GM12878 (cell line): ENCODE measurements at regions not wholly inside any gene's neighbourhood (a gene's known extent, or its start where the extent isn't known, plus 50 kb on each side); places are given as distances from the start of the nearest gene placed in this dataset.

Experiments
- ATAC-seq: fragments of 200-7000 bp; cut with Tn5 transposase; 3 replicates; pipeline ENCODE4 v1.9.1; 2020; ENCODE audit warnings: mild to moderate bottlenecking, moderate library complexity
- BruUV-seq: library from RNA; stranded (reverse); fragments of 400-500 nt; replicated peaks from 2 replicates; lab custom pipeline; 2021; lab: Mats Ljungman, UMichigan
- CTCF ChIA-PET: fragments of 300-600 bp; sonication (Branson Sonifier 250); formaldehyde crosslinking; extraction: SDS; loops from one replicate; lab custom pipeline; 2021; ENCODE audit warnings: inconsistent platforms; lab: Yijun Ruan, JAX
- POLR2A ChIA-PET: fragments of 350-600 bp; formaldehyde crosslinking; extraction: SDS; loops from one replicate; lab custom pipeline; 2021; ENCODE audit warnings: inconsistent platforms; lab: Charles Lee
- RAD21 ChIA-PET: fragments of 300-600 bp; sonication (Branson Sonifier 250); formaldehyde crosslinking; loops from one replicate; lab custom pipeline; 2023; ENCODE audit warnings: antibody characterized with exemption; ENCODE audit not compliant: unreplicated experiment; lab: Charles Lee
- SMC1A ChIA-PET: fragments of 300-600 bp; sonication (Branson Sonifier 250); formaldehyde crosslinking; loops from one replicate; lab custom pipeline; 2023; ENCODE audit not compliant: unreplicated experiment, uncharacterized antibody; lab: Charles Lee
- DNase-seq: peaks from one replicate; pipeline ENCODE4 v3.0.0-alpha.2; 2011; ENCODE audit warnings: low read depth, low spot score
- FAIRE-seq: peaks from 3 replicates; lab custom pipeline; 2011; peaks lifted over from hg19 to GRCh38; lab: Jason Lieb, UNC
- H2AFZ ChIP-seq: 2 replicates; pipeline ENCODE4 v1.6.0; 2011; ENCODE audit warnings: low read depth, low read length, control low read depth; ENCODE audit not compliant: control insufficient read depth
- H3K27ac ChIP-seq: 2 replicates; pipeline ENCODE4 v1.5.1; 2011; ENCODE audit warnings: control low read depth; ENCODE audit not compliant: control insufficient read depth, insufficient read depth
- H3K27me3 ChIP-seq, 2 experiments: replicated peaks in 1 of 2; 2 replicates each; pipeline versions ENCODE4 v1.6.0 to v1.6.1; 2011; ENCODE audit warnings: low read length in 1 of 2; ENCODE audit not compliant: control insufficient read depth in 2 of 2, insufficient read depth in 2 of 2
- H3K36me3 ChIP-seq, 2 experiments: 2 replicates each; pipeline ENCODE4 v1.5.1; 2011; ENCODE audit warnings: low read length in 1 of 2; ENCODE audit not compliant: control insufficient read depth in 2 of 2, insufficient read depth in 2 of 2
- H3K4me1 ChIP-seq: 2 replicates; pipeline ENCODE4 v1.6.1; 2011; ENCODE audit warnings: mild to moderate bottlenecking, low read length, moderate library complexity, mixed read lengths; ENCODE audit not compliant: control insufficient read depth, insufficient read depth
- H3K4me2 ChIP-seq: 2 replicates; pipeline ENCODE4 v1.6.0; 2011; ENCODE audit warnings: control low read depth; ENCODE audit not compliant: control insufficient read depth, insufficient read depth
- H3K4me3 ChIP-seq: fragments of 200-600 bp; sonication (generic); 2 replicates; pipeline ENCODE4 v1.5.1; 2016
- H3K79me2 ChIP-seq: 2 replicates; pipeline ENCODE4 v1.6.0; 2011; ENCODE audit warnings: low read length; ENCODE audit not compliant: control insufficient read depth, insufficient read depth
- H3K9ac ChIP-seq: 2 replicates; pipeline ENCODE4 v1.8.0; 2011; ENCODE audit warnings: low read length, control low read depth, mixed read lengths; ENCODE audit not compliant: control insufficient read depth, insufficient read depth
- H3K9me3 ChIP-seq: replicated peaks from 3 replicates; pipeline ENCODE4 v1.5.1; 2011; ENCODE audit warnings: mild to moderate bottlenecking, low read length; ENCODE audit not compliant: control insufficient read depth, insufficient read depth
- H4K20me1 ChIP-seq: 2 replicates; pipeline ENCODE4 v1.6.0; 2011; ENCODE audit not compliant: control insufficient read depth, insufficient read depth
- BRCA1 ChIP-seq: IDR thresholded peaks from 2 replicates; pipeline ENCODE4 v1.6.1; 2011; ENCODE audit warnings: low read depth, low read length, improper control_type of control experiment
- CTCF ChIP-seq, 3 experiments: IDR thresholded peaks in 2 of 3; conservative IDR thresholded peaks in 1 of 3; 2 replicates each; pipeline ENCODE4 v1.5.1; 2011; ENCODE audit warnings: low read depth in 3 of 3, low read length in 3 of 3, mild to moderate bottlenecking in 3 of 3, control low read depth in 2 of 3, moderate library complexity in 2 of 3, inconsistent platforms in 1 of 3, mixed read lengths in 1 of 3; ENCODE audit not compliant: control insufficient read depth in 2 of 3, insufficient read depth in 1 of 3; ENCODE audit errors: extremely low read depth in 1 of 3
- CUX1 ChIP-seq: IDR thresholded peaks from 2 replicates; pipeline ENCODE4 v1.6.1; 2012; ENCODE audit warnings: improper control_type of control experiment, low read depth, low read length; ENCODE audit not compliant: insufficient replicate concordance
- HDAC6 ChIP-seq: fragments of 200-600 bp; sonication (generic); IDR thresholded peaks from one replicate; pipeline ENCODE4 v1.8.0; 2017; ENCODE audit warnings: antibody characterized with exemption; ENCODE audit not compliant: unreplicated experiment
- SKIL ChIP-seq: fragments of 450-650 bp; IDR thresholded peaks from 2 replicates; pipeline ENCODE4 v1.6.1; 2017; ENCODE audit warnings: mild to moderate bottlenecking, low read depth, inconsistent platforms; ENCODE audit not compliant: poor library complexity, severe bottlenecking
- ZNF384 ChIP-seq: IDR thresholded peaks from 2 replicates; pipeline ENCODE4 v1.6.1; 2012; ENCODE audit warnings: low read depth, mild to moderate bottlenecking, low read length, improper control_type of control experiment, borderline replicate concordance
- ZNF687 ChIP-seq: fragments of 450-650 bp; IDR thresholded peaks from 2 replicates; pipeline ENCODE4 v1.6.1; 2017; ENCODE audit warnings: mild to moderate bottlenecking, moderate library complexity
- WGBS: methylation state at CpG from one replicate; pipeline ENCODE4 v1.1.6; 2016; ENCODE audit warnings: low lambda C conversion rate; ENCODE audit not compliant: insufficient replicate concordance, insufficient coverage; ENCODE audit errors: missing lambda C conversion rate; 5-methylcytosine and 5-hydroxymethylcytosine counted together
- in situ Hi-C: fragments of 300-500 bp; cut with MboI; formaldehyde crosslinking; loops from 9 replicates; pipeline ENCODE4 v1.14.3; 2018; ENCODE audit warnings: mixed read lengths
- intact Hi-C: fragments of 100-400 bp; cut with micrococcal nuclease; formaldehyde crosslinking; loops from one replicate; pipeline ENCODE4 v1.14.2; 2022; ENCODE audit not compliant: unreplicated experiment

GRCh38 chr2:45089554-45090261 is 80.5 kb upstream of the SIX2 start (continued):
- no peak for TF ChIP-seq CUX1
- TF ChIP-seq HDAC6 = no peak
- TF ChIP-seq SKIL = no peak
- TF ChIP-seq, all 136 proteins: peak for 0

GRCh38 chr2:45085487-45085886 is 76.2 kb upstream of the SIX2 start:
- no peak for FAIRE-seq
- intact Hi-C loops = no loop called here
- no TSS peak for BruUV-seq
- TF ChIP-seq ZNF687 = no peak
- TF ChIP-seq BRCA1 = no peak
- no peak for TF ChIP-seq ZNF384
- no peak for TF ChIP-seq CTCF (IDR thresholded peaks at IDR 0.05 in 2 of 3, conservative IDR thresholded peaks at IDR 0.05 in 1 of 3; ENCODE audit: control insufficient read depth in 2 of 3, extremely low read depth in 1 of 3, insufficient read depth in 1 of 3, low read depth in 3 of 3, low read length in 3 of 3)

More at GRCh38 chr2:45085487-45085886, 76.2 kb upstream of the SIX2 start:
- DNase-seq (no peak), ATAC-seq (no peak)
- Histone ChIP-seq H2AFZ (no peak overlapping the region), H3K9ac (no peak overlapping the region), H3K4me3 (no peak overlapping the region), H3K4me1 (no peaks in the 10 kb centered on the region), H3K27me3 (no peaks in the 10 kb centered on the region), H3K36me3 (no peaks in the 10 kb centered on the region), H3K9me3 (no peaks in the 10 kb centered on the region), H3K79me2 (no peaks in the 10 kb centered on the region), H4K20me1 (no peaks in the 10 kb centered on the region), H3K4me2 (no peak overlapping the region), H3K27ac (no peak overlapping the region)
- WGBS = 32% methylated on average over 4 of the region's 4 CpGs
- ChIA-PET POLR2A (no interaction called here), SMC1A (no interaction called here), RAD21 (no interaction called here), CTCF (no interaction called here)
- in situ Hi-C loops = no loop called here
